ENCODE measurements at regions not wholly inside any gene's neighbourhood (a gene's known extent, or its start where the extent isn't known, plus 50 kb on each side); places are given as distances from the start of the nearest gene placed in this dataset.
"Not testable (repeated sequence)": the region's sequence is repeated elsewhere in the genome, so short reads cannot be mapped to it uniquely, and the experiment has no call there.

DNA sequence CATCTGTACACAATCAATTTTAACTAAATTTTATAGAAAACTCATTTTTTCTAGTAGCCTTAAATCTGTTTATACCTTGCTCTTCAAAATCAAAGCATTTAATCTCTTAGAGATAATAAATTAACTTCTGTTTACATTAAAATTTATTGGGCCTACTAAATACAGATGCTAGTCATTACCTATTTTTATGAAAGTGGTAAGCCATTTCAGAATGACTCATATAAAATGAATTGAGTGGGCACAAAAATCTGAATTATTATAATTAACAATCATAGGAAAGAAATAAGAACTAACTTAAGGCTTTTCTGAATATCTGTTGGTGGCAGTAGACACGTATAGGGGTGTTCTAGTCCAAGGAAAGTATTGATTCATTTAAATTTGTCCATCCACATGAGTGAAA, 157.9 kb downstream of the KCNJ2 start:
- DNase-seq = no peak

DNA sequence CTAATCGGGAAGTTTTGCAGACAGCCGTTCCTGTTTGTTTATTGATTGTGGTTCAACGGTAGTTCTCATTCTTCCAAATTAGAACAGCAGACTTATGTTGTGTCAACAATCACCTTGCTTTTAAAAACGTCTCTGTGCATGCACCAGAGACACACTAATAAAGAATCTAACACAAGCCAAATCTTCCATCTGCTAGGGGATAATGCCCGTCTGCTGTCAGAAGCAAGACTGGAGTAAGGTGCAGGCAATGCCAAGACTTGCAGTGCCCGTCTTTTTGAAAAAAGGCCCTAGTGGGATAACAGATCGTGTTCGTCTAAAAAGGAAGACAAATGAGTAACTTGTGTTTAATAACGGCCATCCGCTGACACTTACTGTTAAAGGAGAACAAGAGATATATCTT, 158.4 kb downstream of the KCNJ2 start:
- no peak for DNase-seq

DNA sequence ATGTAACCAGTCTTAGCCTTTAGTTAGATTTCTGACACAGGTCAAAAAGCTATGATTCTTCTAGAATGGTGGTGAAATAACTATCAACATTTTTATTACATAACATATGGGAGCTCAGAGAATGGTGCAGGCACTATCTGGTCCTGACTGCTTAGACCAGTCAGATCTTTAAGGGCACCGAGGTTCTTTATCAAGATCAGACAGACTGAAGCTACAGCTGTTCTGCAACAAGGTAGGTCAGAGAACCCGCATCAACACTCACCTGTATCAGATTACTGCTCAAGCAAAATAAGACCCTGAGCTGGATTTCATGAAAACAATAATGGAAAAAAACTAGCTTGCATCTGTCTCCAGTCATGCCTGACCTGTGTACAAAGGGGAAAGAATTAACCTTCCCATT, 160.4 kb downstream of the KCNJ2 start:
- peak; percentile 91 for DNase-seq

DNA sequence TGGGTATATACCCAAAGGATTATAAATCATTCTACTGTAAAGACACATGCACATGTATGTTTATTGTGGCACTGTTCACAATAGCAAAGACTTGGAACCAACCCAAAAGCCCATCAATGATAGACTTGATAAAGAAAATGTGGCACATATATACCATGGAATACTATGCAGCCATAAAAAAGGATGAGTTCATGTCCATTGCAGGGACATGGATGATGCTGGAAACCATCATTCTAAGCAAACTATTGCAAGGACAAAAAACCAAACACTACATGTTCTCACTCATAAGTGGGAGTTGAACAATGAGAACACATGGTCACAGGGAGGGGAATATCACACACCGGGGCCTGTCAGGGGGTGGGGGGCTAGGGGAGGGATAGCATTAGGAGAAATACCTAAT, 161.7 kb downstream of the KCNJ2 start:
- DNase-seq = not testable (repeated sequence)

DNA sequence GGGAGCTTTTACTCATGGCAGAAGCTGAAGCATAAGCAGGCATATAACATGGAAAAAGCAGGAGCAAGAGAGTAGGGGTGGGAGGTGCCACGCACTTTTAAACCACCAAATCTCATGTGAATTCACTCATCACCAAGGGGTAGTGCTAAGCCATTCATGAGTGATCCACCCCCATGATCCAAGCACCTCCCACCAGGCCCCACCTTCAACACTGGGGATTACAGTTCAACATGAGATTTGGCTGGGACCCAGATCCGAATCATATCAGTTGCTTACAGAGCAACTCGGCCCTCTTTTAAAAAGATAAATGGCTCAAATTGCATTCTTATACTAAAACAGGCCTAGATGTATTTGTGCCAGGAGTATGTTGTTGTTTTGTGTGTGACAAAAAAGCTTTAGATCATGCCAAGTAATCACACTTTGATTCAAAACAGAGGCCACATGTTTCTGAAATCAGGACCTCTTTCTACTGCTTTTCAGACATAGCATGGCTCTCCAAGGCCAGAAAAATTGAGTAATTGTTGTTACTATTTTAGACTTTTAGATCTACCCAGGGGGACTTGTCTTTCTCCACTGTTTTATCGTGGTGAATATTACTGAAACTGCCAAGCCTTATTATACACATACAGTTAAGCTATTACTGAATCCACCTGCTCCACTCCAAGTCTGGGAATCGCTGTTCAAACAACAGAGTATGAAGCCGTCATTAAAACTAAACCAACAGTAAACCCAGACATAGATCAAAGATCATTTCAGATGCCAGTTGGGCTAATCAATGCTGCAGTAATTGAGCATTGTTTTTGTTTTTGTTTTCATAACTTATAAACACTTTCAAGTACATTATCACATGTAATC, 163.3 kb downstream of the KCNJ2 start:
- DNase-seq = peak; percentile 38

DNA sequence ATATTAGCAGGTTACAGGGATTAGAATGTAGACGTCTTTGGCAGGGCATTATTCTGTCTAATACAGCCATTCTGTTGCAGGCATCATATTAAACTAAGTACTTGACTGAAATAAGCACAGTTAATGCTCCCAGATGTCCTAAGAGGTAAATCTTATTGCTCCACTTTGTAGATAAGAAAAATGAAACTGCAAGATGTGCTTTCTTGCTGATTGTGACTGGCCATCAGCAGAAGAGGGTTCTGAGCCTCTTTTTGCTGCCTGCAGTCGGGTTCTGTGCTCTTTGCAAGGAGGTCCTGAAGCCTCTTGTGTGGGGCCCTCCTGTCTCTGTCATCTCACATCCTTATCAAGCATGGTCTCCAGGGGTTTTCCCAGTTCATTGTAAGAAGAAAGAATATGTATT, 167.1 kb downstream of the KCNJ2 start:
- DNase-seq = no peak

DNA sequence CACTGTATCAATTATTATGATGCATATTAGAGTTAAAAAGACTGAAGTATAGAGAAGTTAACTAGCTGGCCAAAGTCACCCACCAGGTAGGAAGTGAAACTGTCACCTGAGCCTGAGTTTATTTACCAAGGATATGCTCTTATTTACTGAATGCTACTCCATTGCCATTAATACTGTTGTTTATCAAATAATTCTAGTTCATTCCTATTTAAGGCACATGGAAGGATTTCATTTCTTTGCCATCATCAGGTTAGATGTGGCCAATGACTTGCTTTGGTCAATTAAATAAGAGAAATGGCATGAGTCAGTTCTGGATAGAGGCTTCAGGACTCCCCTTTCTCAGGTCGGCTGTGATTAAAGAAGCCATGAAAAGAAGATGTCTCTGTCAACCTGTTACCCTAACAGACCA, 169.6 kb downstream of the KCNJ2 start:
- no peak for DNase-seq

DNA sequence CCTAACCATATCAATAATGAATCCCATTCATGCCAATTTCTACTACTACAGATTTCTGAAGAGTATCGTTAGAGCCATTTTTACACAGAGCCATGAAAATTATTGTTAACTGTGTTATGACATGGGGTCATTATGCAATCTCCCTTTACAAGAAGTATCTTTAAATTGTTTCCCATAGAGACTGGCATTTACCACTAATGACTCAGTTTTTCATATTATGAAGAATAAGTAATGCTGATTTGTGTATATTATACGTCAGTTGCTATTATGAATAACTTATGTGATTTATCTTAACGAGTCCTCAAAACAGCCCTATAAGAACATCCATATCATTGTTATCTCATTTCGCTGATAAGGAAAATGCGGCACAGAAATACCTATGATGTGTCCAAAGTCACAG, 173.8 kb downstream of the KCNJ2 start:
- DNase-seq = no peak

DNA sequence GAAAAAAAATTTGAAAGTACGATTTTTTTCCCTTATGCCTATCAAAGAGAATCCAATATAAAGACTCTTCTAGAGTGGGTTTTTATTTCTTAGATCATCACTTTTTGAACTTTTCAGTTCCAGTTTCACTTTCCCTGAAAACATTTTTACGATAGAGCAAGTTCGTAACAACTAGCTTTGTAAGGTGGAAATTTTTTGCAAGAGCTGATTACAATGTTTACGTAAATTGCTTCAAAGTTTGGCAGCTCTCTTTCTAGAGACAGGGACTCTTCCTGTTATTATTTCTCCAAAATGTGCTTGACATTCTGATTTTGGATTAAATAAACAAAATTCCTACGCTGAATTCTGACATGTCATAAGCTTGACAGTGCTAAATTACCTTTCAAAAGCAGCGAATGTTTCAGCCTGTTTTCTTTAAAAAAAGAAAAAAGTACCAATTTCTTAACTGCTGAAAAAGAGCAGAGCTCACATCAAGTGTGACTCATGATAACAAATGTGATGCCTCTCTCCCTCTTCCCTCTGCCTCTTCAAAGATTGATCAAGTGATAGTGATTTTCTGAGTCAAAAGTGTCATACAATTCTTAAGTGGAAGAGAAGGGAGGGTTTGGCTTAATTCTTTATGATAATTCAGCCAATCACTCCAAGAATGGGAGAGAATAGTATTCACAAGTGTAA, 175.2 kb downstream of the KCNJ2 start:
- DNase-seq = no peak

DNA sequence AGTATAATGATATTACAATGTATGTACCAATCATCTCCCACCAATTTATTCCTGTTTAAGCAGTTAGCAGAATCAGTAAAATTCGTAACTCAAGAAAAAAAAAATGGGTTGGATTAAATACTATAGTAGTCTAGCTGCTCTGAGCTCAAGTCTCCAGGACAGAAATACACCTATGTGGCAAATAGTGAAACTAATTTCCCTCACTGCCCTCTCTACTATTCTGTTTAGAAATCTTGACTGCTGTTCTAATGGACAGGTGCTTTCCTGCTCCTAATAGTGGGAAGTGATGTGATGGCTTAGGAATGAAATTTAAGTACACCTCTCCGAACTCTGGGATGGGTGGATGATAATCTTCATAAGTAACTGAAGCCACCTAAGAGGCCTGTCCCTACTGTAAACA, 175.7 kb downstream of the KCNJ2 start:
- DNase-seq = no peak

DNA sequence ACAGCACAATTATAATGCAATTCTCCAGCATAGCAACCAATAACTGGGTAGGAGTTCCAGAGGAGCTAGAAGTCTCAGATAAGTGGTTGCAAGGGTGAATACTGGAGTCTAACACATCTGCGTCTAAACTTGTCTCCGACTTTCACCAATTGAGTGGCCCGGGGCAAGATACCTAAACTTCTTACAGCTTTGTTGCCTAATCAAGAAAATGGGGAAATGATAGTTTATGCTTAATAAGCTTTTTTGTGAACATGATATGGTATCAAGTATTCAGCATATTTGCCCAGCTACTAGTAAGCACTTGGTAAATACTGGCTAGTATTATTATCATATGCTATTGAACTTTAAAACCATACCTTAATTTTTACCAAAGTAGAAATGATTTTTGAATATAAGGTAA, 183.5 kb downstream of the KCNJ2 start:
- no peak for DNase-seq

DNA sequence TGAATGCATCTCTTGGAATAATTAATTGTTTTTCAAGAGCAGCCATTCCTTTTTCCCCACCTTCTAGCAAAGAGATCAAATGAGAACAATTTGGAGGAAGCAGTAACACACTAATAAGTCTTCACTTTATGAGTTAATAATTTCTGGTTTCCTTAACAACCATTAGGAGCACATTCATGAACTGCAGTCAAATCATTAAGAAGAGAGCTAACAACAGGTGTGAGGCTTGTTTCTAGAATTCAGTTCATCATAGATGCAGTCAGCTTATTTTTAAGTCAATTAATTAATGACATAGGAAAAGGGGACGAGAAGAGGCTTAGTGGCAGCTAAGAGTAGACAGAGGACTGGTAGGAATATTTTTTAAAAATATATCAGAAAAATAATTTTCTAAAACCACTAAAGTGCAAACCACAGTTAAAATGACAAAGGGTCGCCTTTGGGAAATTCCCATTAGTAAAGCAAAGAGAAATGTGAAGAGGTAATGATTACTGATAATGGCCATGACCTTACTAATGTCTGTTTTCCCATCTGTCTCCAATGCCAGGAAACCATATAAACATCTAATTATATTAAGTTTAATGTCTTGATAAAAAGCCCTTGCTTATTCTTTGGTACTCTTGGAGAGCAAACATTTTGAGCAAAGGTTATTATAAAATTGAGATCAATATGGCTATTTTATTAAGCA, 184.2 kb downstream of the KCNJ2 start:
- no peak for DNase-seq

DNA sequence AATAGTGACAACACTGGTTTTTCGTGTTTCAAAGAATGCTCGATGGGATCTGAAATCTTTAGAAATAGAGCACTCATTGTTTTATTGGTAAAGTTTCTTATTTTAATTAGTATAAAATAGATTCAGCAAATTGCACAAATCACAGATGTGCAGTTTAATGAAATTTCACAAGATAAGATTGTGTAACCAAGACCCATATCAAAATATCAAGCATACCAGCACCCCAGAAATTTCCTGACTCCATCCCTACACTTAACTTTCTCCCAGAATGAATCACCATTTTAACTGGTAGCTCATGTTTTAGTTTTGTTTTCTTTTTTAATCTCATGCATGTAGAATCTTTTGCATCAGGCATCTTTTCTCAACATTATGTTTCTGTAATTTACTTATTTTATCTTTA, 185.9 kb downstream of the KCNJ2 start:
- DNase-seq = no peak

DNA sequence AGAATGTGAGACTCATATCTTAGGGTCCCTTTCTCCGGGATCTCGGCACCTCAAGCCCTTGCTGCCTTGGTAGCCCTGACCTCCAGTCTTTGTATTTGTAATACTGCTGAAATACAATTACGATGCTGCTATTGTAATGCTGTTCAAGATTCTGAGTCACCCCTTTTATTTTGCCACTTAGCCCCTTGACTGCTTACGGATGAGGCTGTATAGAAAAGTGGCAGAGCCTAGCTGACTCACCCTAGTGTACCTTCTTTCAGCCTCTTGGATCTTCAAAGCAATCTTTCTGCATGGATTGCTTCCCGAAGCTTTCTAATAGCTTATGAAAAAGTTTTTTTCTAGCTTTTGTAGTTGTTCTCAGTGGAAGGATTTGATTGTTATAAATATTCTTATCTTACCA, 187.9 kb downstream of the KCNJ2 start:
- no peak for DNase-seq

DNA sequence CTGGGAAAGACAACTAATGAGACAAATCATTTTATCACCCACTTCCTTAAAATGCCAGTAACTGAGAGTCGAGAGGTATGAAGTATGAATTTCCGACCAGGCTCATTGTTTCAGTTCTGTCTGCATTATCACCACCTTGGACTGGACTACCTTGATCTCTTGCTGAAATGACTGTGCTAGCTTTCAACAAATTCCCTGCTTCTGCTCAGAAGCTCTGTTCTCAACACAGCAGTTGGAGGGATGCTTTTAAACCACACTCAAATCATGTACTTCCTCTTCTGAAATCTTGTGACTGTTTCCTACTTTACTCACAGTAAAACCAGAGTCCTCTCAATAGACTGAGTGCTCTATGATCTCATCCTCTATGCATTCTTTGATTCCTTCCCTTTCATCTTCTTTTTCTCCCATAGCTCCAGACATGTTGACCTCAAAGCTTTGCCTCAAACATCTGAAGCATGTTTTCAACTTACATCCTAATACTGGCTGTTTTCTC, 195.8 kb downstream of the KCNJ2 start:
- DNase-seq = no peak

DNA sequence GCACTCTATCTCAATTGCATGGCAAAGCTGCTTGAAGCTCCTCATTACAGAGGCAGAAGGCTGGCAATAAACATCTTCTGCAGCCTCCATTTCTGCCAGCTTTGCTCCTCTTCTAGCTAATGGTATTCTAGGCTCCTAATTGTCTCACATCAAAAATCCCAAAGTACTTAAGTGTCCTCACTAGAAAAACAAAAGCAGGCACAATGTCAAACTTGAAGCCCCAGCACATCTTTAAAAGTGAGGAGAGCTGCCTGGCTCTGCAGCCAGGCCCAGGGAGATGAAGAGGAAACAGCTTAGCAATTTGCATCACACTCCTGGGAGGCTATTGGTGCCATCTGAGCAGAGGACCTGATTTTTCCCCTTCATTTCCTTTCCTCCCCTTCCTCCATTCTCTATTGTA, 197.1 kb downstream of the KCNJ2 start:
- DNase-seq = no peak

DNA sequence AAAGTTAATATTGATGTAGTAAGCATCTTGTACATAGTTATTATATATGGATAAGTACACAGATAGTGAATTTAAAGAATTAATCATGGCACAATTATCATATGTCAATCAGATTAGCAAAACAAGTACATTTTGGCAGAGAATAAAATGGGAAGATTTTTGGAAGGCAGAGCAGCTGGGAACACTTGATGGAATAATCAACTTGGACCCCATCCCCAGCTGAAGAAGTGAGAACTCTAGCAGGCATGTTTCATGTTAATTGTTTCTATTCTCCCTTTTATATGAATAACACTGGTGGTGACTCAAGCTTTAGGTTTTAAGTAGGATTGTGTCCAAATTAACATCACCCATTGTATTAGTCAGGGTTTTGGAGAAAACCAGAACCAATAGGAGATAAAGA, 198.7 kb downstream of the KCNJ2 start:
- DNase-seq = no peak

DNA sequence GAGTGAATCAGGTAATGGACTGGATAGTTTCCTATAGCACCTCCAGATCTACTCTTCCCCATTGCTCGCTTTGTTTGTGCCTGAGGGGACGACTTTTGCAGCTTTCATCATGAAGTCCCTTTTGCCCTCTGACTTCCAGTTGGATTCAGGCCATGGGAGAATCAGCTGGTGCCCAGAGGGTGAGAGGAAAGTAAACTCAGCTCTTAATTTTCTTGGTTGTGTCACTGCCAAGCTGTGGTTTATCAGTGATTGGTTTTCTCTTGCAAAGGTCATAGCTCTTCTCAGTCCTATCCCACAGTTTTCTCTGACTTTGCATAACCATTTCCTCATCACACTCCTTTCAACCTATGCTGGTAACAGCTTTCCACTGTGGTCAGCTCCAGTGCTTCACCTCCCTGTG, 200.1 kb downstream of the KCNJ2 start:
- DNase-seq = no peak

DNA sequence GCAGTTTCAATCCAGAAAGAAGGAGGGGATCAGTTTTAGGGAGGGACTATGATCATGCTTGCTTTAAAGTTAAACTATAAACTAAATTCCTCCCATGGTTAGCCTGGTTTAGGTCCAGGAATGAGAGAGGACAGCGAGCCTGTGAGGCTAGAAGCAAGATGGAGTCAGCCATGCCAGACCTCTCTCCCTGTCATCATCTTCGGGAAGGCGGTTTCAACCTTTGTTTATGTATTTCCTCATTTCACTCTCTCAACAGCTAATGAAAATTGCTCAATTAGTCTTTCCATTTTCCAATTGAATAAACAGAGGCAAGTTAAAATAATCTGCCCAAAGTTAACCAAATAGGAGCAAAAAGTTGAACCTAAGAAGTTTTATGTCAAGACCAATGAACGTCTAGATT, 201.5 kb downstream of the KCNJ2 start:
- no peak for DNase-seq

DNA sequence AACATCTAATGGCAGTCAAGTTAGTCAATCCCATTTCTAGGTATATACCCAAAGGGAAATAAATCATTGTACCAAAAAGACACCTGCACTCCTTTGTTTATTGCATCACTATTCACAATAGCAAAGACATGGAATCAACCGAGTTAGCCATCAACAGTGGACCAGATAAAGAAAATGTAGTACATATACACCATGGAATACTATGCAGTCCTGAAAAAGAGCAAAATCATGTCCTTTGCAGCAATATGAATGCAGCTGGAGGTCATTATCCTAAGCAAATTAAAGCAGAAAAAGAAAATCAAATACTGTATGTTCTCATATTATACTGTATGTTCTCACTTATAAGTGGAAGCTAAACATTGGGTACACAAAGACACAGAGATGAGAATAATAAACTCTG, 204.0 kb downstream of the KCNJ2 start:
- DNase-seq = no peak

DNA sequence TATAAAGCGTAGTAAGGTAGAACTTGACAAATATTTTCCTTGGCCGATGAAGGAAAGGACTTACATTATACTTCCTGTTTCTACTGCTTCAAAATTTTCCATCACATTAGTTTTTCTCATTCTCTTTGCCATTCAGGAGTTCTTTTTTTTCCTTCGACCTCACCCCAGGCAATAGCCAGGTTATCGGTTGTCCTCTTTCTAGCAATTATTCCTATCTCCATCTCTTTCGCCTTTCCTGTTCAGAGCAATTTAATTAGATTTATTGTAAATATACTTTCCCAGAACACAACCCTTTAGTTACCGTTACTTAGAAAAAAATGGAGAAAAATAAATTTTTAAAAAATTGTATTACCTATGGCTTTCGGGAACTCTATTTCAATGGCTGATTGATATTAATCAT, 205.2 kb downstream of the KCNJ2 start:
- no peak for DNase-seq

DNA sequence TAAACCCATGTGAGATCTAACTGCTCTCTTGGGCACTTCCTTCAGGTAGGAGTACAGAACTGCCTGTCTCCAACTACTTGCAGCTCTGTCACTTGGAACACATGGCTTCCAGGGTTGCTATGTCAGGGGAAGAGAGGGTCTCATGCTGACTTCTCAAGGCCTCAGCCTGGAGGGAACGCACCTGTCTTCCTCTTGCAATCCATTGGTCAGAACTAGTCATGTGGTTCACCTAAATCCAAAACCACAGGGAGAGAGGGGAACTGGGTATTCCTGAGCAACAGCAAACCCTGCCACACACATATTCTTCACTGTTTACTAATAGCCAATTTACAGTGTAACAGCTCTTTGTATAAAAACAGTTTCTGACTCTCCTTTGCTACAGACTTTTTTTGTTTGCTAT, 206.1 kb downstream of the KCNJ2 start:
- no peak for DNase-seq

DNA sequence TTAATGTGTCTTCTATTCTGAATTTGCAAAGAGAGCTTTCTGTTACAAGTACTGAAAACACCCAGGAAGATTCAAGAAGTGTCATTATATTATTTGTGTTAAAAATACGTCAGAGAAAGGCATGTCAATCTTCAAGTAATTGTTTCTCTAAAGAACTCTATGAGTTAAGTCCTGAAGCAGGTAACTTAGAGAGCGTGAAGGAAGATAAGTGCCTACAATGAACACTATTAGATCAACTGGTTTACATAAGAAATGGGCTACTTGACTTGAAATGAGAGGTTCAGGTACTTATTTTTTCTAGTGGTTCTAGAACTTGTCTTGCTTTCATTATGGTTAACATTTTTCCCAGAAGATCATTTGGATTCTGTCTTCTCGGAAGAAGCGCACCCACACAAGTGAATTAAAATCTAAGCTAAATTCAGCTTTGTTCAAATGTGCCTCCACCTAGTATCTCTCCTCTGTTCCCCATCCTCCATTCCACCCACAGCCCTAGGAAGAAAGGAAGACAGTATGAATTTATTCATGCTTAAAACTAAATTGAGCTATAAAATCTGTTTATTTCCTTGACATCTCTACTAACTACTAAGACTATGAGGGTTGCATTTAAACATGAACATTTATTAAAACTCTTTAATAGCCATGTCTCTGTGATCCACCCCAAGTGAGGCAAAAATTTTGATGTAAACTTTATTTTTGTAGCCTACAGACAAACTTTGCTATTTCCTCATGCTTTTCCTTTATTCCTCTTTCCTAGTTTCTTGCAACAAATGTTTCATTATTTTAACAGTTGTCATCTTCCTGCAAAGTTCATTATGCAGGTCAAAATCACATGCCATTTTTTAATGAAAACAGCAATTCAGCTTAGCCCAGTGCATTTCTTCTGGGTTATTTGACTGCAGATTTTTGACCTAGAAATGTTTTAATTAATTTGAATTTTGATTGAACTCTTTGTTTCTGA, 206.8 kb downstream of the KCNJ2 start:
- DNase-seq = no peak
